ENCODE measurements at regions not wholly inside any gene's neighbourhood (a gene's known extent, or its start where the extent isn't known, plus 50 kb on each side); places are given as distances from the start of the nearest gene placed in this dataset.

- TF ChIP-seq CTCF (IDR thresholded peaks at IDR 0.05) (peak; percentile 34), REST (IDR thresholded peaks at IDR 0.05; ENCODE audit: insufficient read depth in 1 of 2, low read depth in 2 of 2, low read length in 1 of 2) (no peak), POLR2AphosphoS5 (IDR thresholded peaks at IDR 0.05; ENCODE audit: low read depth, low read length) (no peak), SIN3A (IDR thresholded peaks at IDR 0.05; ENCODE audit: borderline replicate concordance, insufficient read depth, low read depth, low read length) (no peak)
These were observed 667.0 kb upstream of the MARCKS start for GRCh38 chr6:113190170-113190569.
